IMR-90 (cell line): ENCODE measurements at regions not wholly inside any gene's neighbourhood (a gene's known extent, or its start where the extent isn't known, plus 50 kb on each side); places are given as distances from the start of the nearest gene placed in this dataset.

Source experiments
- ATAC-seq: fragments of 200-7000 bp; cut with Tn5 transposase; 2 replicates; pipeline ENCODE4 v1.9.1; 2020; ENCODE audit warnings: low read depth, mild to moderate bottlenecking, moderate library complexity
- BruUV-seq: library from RNA; stranded (reverse); fragments of 400-500 nt; replicated peaks from 2 replicates; lab custom pipeline; 2021; lab: Mats Ljungman, UMichigan
- CTCF ChIA-PET: fragments of 300-600 bp; formaldehyde crosslinking; extraction: SDS; loops from one replicate; lab custom pipeline; 2021; ENCODE audit warnings: antibody characterized with exemption; lab: Yijun Ruan, JAX
- POLR2A ChIA-PET: fragments of 300-600 bp; sonication (Branson Sonifier 250); formaldehyde crosslinking; loops from one replicate; lab custom pipeline; 2022; ENCODE audit warnings: antibody characterized with exemption; ENCODE audit not compliant: unreplicated experiment; lab: Charles Lee
- DNase-seq: peaks from one replicate; pipeline ENCODE4 v3.0.0; 2013
- H2AFZ ChIP-seq: replicated peaks from 2 replicates; pipeline ENCODE3; 2013; ENCODE audit warnings: low read length, mild to moderate bottlenecking; ENCODE audit not compliant: poor library complexity
- H2AK5ac ChIP-seq: 2 replicates; pipeline ENCODE4 v1.6.1; 2013; ENCODE audit warnings: low read depth, low read length, inconsistent platforms
- H2AK9ac ChIP-seq: replicated peaks from 2 replicates; pipeline ENCODE3; 2013; ENCODE audit warnings: mild to moderate bottlenecking, low read depth, low read length, moderate library complexity; ENCODE audit not compliant: poor library complexity
- H2BK120ac ChIP-seq: 2 replicates; pipeline ENCODE4 v1.6.1; 2013; ENCODE audit warnings: low read depth, low read length, inconsistent platforms
- H2BK15ac ChIP-seq: 3 replicates; pipeline ENCODE4 v1.6.1; 2013; ENCODE audit warnings: low read depth, low read length, inconsistent platforms
- H2BK20ac ChIP-seq: 2 replicates; pipeline ENCODE4 v1.6.1; 2013; ENCODE audit warnings: low read depth, mild to moderate bottlenecking, inconsistent platforms, low read length, moderate library complexity
- H2BK5ac ChIP-seq: 2 replicates; pipeline ENCODE4 v1.6.1; 2013; ENCODE audit warnings: mild to moderate bottlenecking, low read depth, low read length, inconsistent platforms; ENCODE audit not compliant: poor library complexity, severe bottlenecking
- H3K14ac ChIP-seq: replicated peaks from 2 replicates; pipeline ENCODE4 v1.6.1; 2013; ENCODE audit warnings: low read depth, low read length, inconsistent platforms
- H3K18ac ChIP-seq: 2 replicates; pipeline ENCODE4 v1.6.1; 2013; ENCODE audit warnings: low read depth, low read length, control low read depth
- H3K23ac ChIP-seq: 2 replicates; pipeline ENCODE4 v1.6.1; 2013; ENCODE audit warnings: low read depth, low read length, inconsistent platforms
- H3K27ac ChIP-seq: 2 replicates; pipeline ENCODE4 v1.5.1; 2013; ENCODE audit warnings: mild to moderate bottlenecking, control low read depth, low read length; ENCODE audit not compliant: insufficient read depth
- H3K27me3 ChIP-seq: 2 replicates; pipeline ENCODE4 v1.6.1; 2013; ENCODE audit warnings: low read length; ENCODE audit not compliant: control insufficient read depth, insufficient read depth
- H3K36me3 ChIP-seq: 2 replicates; pipeline ENCODE4 v1.6.1; 2013; ENCODE audit warnings: low read length, mixed read lengths; ENCODE audit not compliant: control insufficient read depth, insufficient read depth
- H3K4ac ChIP-seq: 2 replicates; pipeline ENCODE4 v1.6.1; 2013; ENCODE audit warnings: low read depth, low read length, inconsistent platforms
- H3K4me1 ChIP-seq: 2 replicates; pipeline ENCODE4 v1.6.1; 2013; ENCODE audit warnings: low read length, mixed read lengths; ENCODE audit not compliant: control insufficient read depth, insufficient read depth
- H3K4me2 ChIP-seq: 2 replicates; pipeline ENCODE4 v1.6.1; 2013; ENCODE audit warnings: low read depth, mild to moderate bottlenecking, control low read depth, low read length, moderate library complexity
- H3K4me3 ChIP-seq: 2 replicates; pipeline ENCODE4 v1.5.1; 2013; ENCODE audit warnings: low read depth, mild to moderate bottlenecking, control low read depth, low read length, moderate library complexity; ENCODE audit not compliant: insufficient read depth
- H3K56ac ChIP-seq: 2 replicates; pipeline ENCODE4 v1.6.1; 2013; ENCODE audit warnings: low read length, inconsistent platforms; ENCODE audit not compliant: insufficient read depth; ENCODE audit errors: extremely low read depth
- H3K79me1 ChIP-seq, 2 experiments: 2 replicates each; pipeline ENCODE4 v1.6.1; 2013; ENCODE audit warnings: low read length in 2 of 2, inconsistent platforms in 1 of 2, low read depth in 1 of 2
- H3K9ac ChIP-seq: 2 replicates; pipeline ENCODE4 v1.6.1; 2013; ENCODE audit warnings: low read depth, low read length, control low read depth
- H3K9me1 ChIP-seq: 2 replicates; pipeline ENCODE4 v1.6.1; 2013; ENCODE audit warnings: low read length, inconsistent platforms; ENCODE audit not compliant: insufficient read depth
- H3K9me3 ChIP-seq: 2 replicates; pipeline ENCODE4 v1.6.1; 2013; ENCODE audit warnings: low read length; ENCODE audit not compliant: control insufficient read depth, insufficient read depth
- H4K20me1 ChIP-seq: 2 replicates; pipeline ENCODE4 v1.6.1; 2013; ENCODE audit warnings: low read length, inconsistent platforms; ENCODE audit not compliant: insufficient read depth
- H4K5ac ChIP-seq: 2 replicates; pipeline ENCODE4 v1.6.1; 2013; ENCODE audit warnings: mild to moderate bottlenecking, low read depth, low read length, control low read depth
- H4K8ac ChIP-seq, 2 experiments: 2 replicates each; pipeline ENCODE4 v1.6.1; 2013; ENCODE audit warnings: low read depth in 2 of 2, low read length in 2 of 2, control low read depth in 1 of 2, inconsistent platforms in 1 of 2
- H4K91ac ChIP-seq: 2 replicates; pipeline ENCODE4 v1.6.1; 2013; ENCODE audit warnings: low read depth, low read length, inconsistent platforms; ENCODE audit not compliant: insufficient read depth
- BHLHE40 ChIP-seq: fragments of 150-350 bp; IDR thresholded peaks from 2 replicates; pipeline ENCODE4 v1.6.1; 2016; ENCODE audit warnings: mild to moderate bottlenecking, low read depth, low read length
- CHD1 ChIP-seq: IDR thresholded peaks from 2 replicates; pipeline ENCODE4 v1.6.1; 2012; ENCODE audit warnings: low read depth, low read length, improper control_type of control experiment
- CTCF ChIP-seq: conservative IDR thresholded peaks from 2 replicates; pipeline ENCODE4 v1.5.1; 2012; ENCODE audit warnings: mild to moderate bottlenecking, low read depth, low read length, improper control_type of control experiment
- FOS ChIP-seq: fragments of 150-350 bp; IDR thresholded peaks from 2 replicates; pipeline ENCODE4 v1.6.1; 2016; ENCODE audit warnings: low read depth, low read length
- MAFK ChIP-seq: IDR thresholded peaks from 2 replicates; pipeline ENCODE4 v1.6.1; 2012; ENCODE audit warnings: low read depth, low read length, improper control_type of control experiment
- POLR2A ChIP-seq: IDR thresholded peaks from 2 replicates; pipeline ENCODE4 v1.6.1; 2012; ENCODE audit warnings: mild to moderate bottlenecking, low read depth, low read length
- RAD21 ChIP-seq: IDR thresholded peaks from 2 replicates; pipeline ENCODE4 v1.6.1; 2012; ENCODE audit warnings: low read length, improper control_type of control experiment
- RCOR1 ChIP-seq: IDR thresholded peaks from 2 replicates; pipeline ENCODE4 v1.6.1; 2012; ENCODE audit warnings: mild to moderate bottlenecking, low read length, improper control_type of control experiment; ENCODE audit not compliant: insufficient replicate concordance
- WGBS, 2 experiments: methylation state at CpG; one replicate each; pipeline versions ENCODE4 v1.1.5 to v1.1.7; 2013; ENCODE audit warnings: missing lambda C conversion rate in 2 of 2; ENCODE audit not compliant: insufficient read length in 1 of 2; ENCODE audit errors: extremely low coverage in 2 of 2; 5-methylcytosine and 5-hydroxymethylcytosine counted together
- dilution Hi-C: fragments of 300-500 bp; cut with HindIII; formaldehyde crosslinking; loops from one replicate; pipeline ENCODE4 v1.14.3; 2018; ENCODE audit warnings: low sequenced_read_pairs; ENCODE audit not compliant: unreplicated experiment
- in situ Hi-C: fragments of 300-500 bp; cut with MboI; formaldehyde crosslinking; loops from 3 replicates; pipeline ENCODE4 v1.14.3; 2019; ENCODE audit warnings: low sequenced_read_pairs, inconsistent platforms, mixed read lengths
- intact Hi-C: fragments of 100-400 bp; cut with micrococcal nuclease; formaldehyde crosslinking; loops from 2 replicates; pipeline ENCODE4 v1.10.0; 2022

DNA sequence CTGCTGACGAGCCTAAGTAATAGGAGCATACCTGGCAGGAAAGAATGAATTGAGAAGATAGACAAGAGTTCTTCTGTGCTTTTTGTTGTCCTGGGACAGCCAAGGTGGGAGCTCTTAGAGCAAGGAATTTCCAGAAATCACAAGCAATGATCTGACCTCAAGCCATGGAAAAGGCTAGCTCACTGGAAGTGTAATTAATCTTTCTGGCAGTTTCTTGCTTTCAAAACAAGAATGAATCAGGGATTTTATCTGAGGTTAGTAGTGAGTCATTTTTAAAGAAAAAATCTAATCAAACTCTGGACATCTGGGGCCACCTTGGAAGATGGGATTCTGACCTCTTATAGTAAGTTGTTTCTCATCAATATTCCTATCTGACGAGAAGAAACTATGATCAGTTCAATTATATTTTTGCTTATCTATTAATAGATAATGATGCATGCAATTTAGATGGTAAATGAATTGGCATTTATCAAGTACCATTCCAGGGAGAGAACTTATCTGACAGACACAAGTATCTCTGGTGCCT, 98.0 kb downstream of the ADCYAP1 start:
- DNase-seq (no peak), ATAC-seq (no peak)
- H2BK5ac ChIP-seq: no peak overlapping the region
- H2AFZ ChIP-seq: no peak overlapping the region
- dilution Hi-C loops (no loop called here), in situ Hi-C loops (no loop called here), intact Hi-C loops (no loop called here)
- no peak overlapping the region for H3K23ac ChIP-seq
- H3K9ac ChIP-seq: no peak overlapping the region
- no peak overlapping the region for H3K56ac ChIP-seq
- H3K9me1 ChIP-seq: no peaks in the 10 kb centered on the region
- H3K79me1 ChIP-seq: no peaks in the 10 kb centered on the region
- POLR2A ChIA-PET: no interaction called here
- H2BK120ac ChIP-seq: no peak overlapping the region
- H3K14ac ChIP-seq: no peak overlapping the region
- no TSS peak for BruUV-seq
- H4K91ac ChIP-seq: no peak overlapping the region
- H2AK9ac ChIP-seq: no peak overlapping the region
- no peaks in the 10 kb centered on the region for H3K27me3 ChIP-seq
- no peak overlapping the region for H3K4ac ChIP-seq
- no peaks in the 10 kb centered on the region for H3K4me1 ChIP-seq
- no peak overlapping the region for H2AK5ac ChIP-seq
- H3K27ac ChIP-seq: no peak overlapping the region
- H3K18ac ChIP-seq: no peak overlapping the region
- H4K20me1 ChIP-seq: no peaks in the 10 kb centered on the region
- 33% methylated on average over 1 of the region's 2 CpGs; no CpG with 5 or more reads in 1 of the 2 experiments for WGBS, 2 experiments
- H3K9me3 ChIP-seq: peaks cover 10% of the 10 kb centered on the region
- no peak overlapping the region for H2BK20ac ChIP-seq
- H4K5ac ChIP-seq: no peak overlapping the region
- CTCF ChIA-PET: interaction anchor here (1.2 kb wide), 1 partner anchor 41 kb away, joined by 4 read pairs; no protein-coding TSS in a partner anchor
- H3K4me2 ChIP-seq: no peak overlapping the region
- H2BK15ac ChIP-seq: no peak overlapping the region
- no peak overlapping the region for H4K8ac ChIP-seq
- H3K36me3 ChIP-seq: no peaks in the 10 kb centered on the region
- no peak for TF ChIP-seq FOS
- no peak for TF ChIP-seq POLR2A
- no peak for TF ChIP-seq RCOR1
- no peak for TF ChIP-seq MAFK
- no peak for TF ChIP-seq CTCF
- TF ChIP-seq RAD21: no peak
- TF ChIP-seq CHD1: no peak
- no peak for TF ChIP-seq BHLHE40
- H3K4me3 ChIP-seq: no peak overlapping the region
